Fibroblast of pulmonary artery (primary cell): ENCODE measurements at regions not wholly inside any gene's neighbourhood (a gene's known extent, or its start where the extent isn't known, plus 50 kb on each side); places are given as distances from the start of the nearest gene placed in this dataset.

Experiments used
- DNase-seq: peaks from one replicate; pipeline ENCODE4 v3.0.0-alpha.2; 2010; ENCODE audit warnings: low read depth
- H3K4me3 ChIP-seq: replicated peaks from 2 replicates; pipeline ENCODE4 v1.5.1; 2011; ENCODE audit warnings: low read depth, mild to moderate bottlenecking, control low read depth, low read length, moderate library complexity
- TF ChIP-seq, protein P1 (sequence below): IDR thresholded peaks from 2 replicates; pipeline ENCODE4 v1.5.1; 2011; ENCODE audit warnings: mild to moderate bottlenecking, control low read depth, low read length, inconsistent platforms; ENCODE audit errors: missing control alignments

DNA sequence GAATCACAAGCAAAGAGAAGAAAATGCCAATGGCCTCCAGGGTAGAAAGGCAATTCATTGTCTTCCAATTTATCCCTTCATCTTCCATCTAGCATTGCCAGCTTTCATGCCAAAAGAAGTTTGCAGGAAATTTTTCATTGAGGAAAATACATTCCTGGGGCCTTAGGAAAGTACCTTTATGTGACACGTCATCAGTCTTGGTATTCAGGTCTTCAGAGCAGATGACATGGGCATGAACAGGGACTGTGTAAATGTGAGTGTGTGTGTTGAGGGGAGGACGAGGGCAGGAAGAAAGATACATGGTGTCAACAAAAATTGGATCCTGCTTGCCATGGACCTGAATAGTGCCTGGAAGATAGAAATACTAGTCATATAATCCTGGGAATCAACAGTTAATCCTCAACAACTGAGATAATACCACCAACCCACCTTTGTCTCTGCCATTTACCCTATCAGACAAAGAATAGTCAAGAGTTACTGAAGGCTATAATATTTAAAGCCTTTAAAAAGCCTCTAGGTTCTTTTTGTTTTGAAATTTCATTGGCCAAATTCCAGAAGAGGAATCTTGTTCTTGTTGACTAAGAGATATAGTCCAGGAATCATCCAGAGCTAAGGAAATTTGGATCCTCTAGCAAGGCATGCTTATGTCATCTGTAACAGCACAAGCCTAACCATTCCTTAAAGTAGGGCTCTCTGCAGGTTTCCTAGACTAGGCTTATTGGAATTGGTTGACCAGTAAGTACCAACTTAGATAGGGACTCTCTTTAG is 405.8 kb upstream of the SASH1 start:
- no peak overlapping the region for H3K4me3 ChIP-seq
- TF ChIP-seq, protein P1, sequence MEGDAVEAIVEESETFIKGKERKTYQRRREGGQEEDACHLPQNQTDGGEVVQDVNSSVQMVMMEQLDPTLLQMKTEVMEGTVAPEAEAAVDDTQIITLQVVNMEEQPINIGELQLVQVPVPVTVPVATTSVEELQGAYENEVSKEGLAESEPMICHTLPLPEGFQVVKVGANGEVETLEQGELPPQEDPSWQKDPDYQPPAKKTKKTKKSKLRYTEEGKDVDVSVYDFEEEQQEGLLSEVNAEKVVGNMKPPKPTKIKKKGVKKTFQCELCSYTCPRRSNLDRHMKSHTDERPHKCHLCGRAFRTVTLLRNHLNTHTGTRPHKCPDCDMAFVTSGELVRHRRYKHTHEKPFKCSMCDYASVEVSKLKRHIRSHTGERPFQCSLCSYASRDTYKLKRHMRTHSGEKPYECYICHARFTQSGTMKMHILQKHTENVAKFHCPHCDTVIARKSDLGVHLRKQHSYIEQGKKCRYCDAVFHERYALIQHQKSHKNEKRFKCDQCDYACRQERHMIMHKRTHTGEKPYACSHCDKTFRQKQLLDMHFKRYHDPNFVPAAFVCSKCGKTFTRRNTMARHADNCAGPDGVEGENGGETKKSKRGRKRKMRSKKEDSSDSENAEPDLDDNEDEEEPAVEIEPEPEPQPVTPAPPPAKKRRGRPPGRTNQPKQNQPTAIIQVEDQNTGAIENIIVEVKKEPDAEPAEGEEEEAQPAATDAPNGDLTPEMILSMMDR, result no peak
- DNase-seq, result no peak

- DNase-seq, result peak; percentile 3
- TF ChIP-seq, protein P1, result no peak
These were observed 401.5 kb upstream of the SASH1 start for GRCh38 chr6:147941143-147941542.

DNA sequence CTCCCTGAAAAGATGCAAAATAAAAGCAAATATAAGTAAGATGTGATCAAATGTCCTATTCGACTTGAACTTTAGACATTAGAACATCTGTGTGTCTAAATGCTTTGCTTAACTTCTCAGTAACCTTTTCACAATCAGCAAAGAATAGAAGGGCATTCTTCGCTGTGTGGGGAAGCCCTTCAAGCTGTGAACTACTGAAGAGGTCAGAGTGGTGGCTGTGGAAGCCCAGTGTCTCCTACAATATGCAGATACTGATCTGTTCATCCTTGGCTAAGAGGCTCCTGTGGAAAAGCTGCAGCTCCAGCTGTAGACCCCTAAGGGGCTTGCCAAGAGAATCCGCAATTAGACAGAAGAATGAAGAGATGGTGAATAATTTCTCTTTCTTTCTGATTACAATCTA is 400.3 kb upstream of the SASH1 start:
- TF ChIP-seq, protein P1, result no peak
- no peak for DNase-seq
- H3K4me3 ChIP-seq, result no peak overlapping the region

More at GRCh38 chr6:147941143-147941542, 401.5 kb upstream of the SASH1 start:
- H3K4me3 ChIP-seq, result no peak overlapping the region

DNA sequence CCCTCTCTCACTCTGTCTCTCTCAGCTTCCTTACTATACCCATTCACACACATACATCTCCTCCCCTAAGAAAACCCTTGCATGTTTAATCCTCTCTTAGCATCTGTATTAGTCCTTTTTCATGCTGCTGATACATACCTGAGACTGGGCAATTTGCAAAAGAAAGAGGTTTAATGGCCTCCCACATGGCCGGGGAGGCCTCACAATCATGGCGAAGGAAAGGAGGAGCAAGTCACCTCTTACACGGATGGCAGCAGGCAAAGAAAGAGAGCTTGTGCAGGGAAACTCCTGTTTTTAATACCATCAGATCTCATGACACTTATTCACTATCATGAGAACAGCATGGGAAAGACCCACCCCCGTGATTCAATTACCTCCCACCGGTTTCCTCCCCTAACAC is 398.5 kb upstream of the SASH1 start:
- no peak overlapping the region for H3K4me3 ChIP-seq
- DNase-seq, result no peak
- TF ChIP-seq, protein P1, result no peak

DNA sequence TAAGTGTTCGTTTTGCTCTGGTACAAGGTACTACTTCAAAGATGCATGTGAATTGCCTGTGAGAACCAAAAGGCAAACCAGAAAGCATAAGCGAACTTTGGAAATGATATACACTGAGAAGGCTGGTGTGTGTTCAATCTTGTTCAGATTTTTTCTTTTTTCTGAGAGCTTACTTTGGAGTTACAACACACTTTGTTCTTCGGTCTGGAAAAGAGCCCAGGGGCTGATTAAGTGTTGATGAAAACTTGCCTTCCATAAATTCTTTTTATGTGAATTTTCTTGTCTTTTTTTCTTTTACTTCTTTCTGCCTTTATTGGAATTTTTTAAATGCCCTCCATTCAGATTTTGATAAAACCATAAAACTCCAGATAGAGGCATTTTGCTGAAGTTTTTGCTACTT is 395.1 kb upstream of the SASH1 start:
- peak; percentile 51 for DNase-seq
- TF ChIP-seq, protein P1, result no peak
- no peak overlapping the region for H3K4me3 ChIP-seq

GRCh38 chr6:147949981-147950622 is 392.5 kb upstream of the SASH1 start:
- no peak overlapping the region for H3K4me3 ChIP-seq
- peak; percentile 25 for DNase-seq
- TF ChIP-seq, protein P1, result no peak
